RWPE2 (cell line): ENCODE measurements at regions not wholly inside any gene's neighbourhood (a gene's known extent, or its start where the extent isn't known, plus 50 kb on each side); places are given as distances from the start of the nearest gene placed in this dataset.

Source experiments
- ATAC-seq: fragments of 200-7000 bp; cut with Tn5 transposase; 3 replicates; pipeline ENCODE4 v1.9.1; 2021; ENCODE audit warnings: low read depth
- DNase-seq: peaks from one replicate; pipeline ENCODE4 v3.0.0-alpha.2; 2020; ENCODE audit warnings: low spot score
- H3K27ac ChIP-seq: fragments of 450-650 bp; 2 replicates; pipeline ENCODE4 v1.5.1; 2017; ENCODE audit warnings: mild to moderate bottlenecking; ENCODE audit not compliant: poor library complexity, severe bottlenecking
- H3K27me3 ChIP-seq: fragments of 250-450 bp; sonication (Bioruptor Pico); 2 replicates; pipeline ENCODE4 v1.5.1; 2021; ENCODE audit warnings: mild to moderate bottlenecking, moderate library complexity; ENCODE audit not compliant: insufficient read depth, poor library complexity, severe bottlenecking
- H3K36me3 ChIP-seq: fragments of 250-450 bp; sonication (Bioruptor Pico); 2 replicates; pipeline ENCODE4 v1.5.1; 2020; ENCODE audit warnings: low read depth, mild to moderate bottlenecking, moderate library complexity
- H3K4me1 ChIP-seq: fragments of 250-450 bp; sonication (Bioruptor Pico); 2 replicates; pipeline ENCODE4 v1.5.1; 2021; ENCODE audit warnings: mild to moderate bottlenecking, moderate library complexity; ENCODE audit not compliant: insufficient read depth, poor library complexity, severe bottlenecking
- H3K4me3 ChIP-seq: fragments of 250-450 bp; sonication (Bioruptor Pico); 2 replicates; pipeline ENCODE4 v1.5.1; 2021; ENCODE audit warnings: mild to moderate bottlenecking, moderate library complexity; ENCODE audit not compliant: severe bottlenecking
- H3K9me3 ChIP-seq: fragments of 250-450 bp; sonication (Bioruptor Pico); 2 replicates; pipeline ENCODE4 v1.5.1; 2021; ENCODE audit warnings: mild to moderate bottlenecking, moderate library complexity; ENCODE audit not compliant: severe bottlenecking
- CTCF ChIP-seq: fragments of 450-650 bp; IDR thresholded peaks from one replicate; pipeline ENCODE4 v1.5.1; 2017; ENCODE audit warnings: mild to moderate bottlenecking, moderate library complexity; ENCODE audit not compliant: poor library complexity, severe bottlenecking

DNA sequence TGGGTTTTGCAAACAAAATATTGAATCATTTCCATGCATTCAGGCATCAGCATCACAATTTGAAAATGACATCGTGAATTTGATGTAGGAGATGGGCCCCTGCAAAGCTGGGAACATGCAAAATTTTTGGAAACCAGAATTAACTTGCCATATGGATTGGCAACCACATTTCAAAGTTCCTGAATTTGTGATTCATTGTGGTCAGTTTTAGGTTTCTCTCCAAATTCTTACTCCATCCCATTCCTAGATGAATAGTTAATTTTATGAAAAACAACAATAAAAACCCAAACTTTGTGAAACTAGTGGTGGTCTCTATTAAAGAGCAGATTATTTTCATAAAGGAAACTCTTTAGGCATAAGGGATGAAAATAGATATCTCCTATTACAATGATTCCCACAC, 107.8 kb upstream of the SLIT3 start:
- Histone ChIP-seq H3K4me1 (no peaks in the 10 kb centered on the region), H3K27ac (no peak overlapping the region), H3K36me3 (no peaks in the 10 kb centered on the region), H3K27me3 (no peaks in the 10 kb centered on the region), H3K4me3 (no peak overlapping the region), H3K9me3 (no peaks in the 10 kb centered on the region)
- ATAC-seq (no peak), DNase-seq (no peak)
- TF ChIP-seq CTCF = no peak

DNA sequence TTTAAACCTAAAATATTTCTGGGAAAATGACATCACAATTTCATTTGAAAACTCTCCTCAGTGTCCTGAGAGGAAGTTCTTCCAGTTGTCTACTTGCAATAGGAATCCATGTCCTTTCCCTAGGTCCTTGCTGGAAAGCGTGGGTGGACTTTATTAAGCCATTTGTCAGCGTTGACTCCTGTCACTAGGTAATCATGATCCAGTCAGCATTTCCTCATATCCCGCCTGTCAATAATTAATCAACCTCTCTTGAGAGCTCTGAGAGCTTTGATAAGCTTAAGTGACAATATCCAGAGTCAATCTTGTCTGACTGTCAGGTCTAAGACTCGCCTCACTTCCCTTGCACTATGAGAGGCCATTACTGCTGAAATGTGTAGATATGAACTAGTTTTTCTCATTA, 107.2 kb upstream of the SLIT3 start:
- Histone ChIP-seq H3K4me3 (no peak overlapping the region), H3K4me1 (no peaks in the 10 kb centered on the region), H3K36me3 (no peaks in the 10 kb centered on the region), H3K9me3 (no peaks in the 10 kb centered on the region), H3K27me3 (no peaks in the 10 kb centered on the region), H3K27ac (no peak overlapping the region)
- ATAC-seq (no peak), DNase-seq (no peak)
- no peak for TF ChIP-seq CTCF

DNA sequence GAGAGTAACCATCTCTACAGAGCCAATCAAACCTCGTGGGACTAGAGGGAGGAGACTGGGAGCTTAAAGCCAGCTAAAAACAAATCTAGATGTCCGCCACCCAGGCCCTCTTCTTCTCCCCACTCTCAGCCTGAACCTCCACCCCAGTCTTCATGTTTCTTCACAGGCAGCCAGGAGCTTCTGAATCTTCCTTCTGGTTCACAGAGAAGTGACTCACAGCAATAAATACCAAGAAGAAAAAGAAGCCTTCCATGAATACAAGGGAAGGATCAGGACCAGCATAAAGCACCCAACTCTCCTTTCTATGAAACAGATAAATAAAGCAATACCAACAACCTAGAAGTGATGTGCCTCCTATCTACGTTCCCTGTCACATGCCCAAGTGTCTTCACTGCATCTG, 103.3 kb upstream of the SLIT3 start:
- Histone ChIP-seq H3K36me3 (no peaks in the 10 kb centered on the region), H3K27ac (no peak overlapping the region), H3K4me1 (no peaks in the 10 kb centered on the region), H3K9me3 (no peaks in the 10 kb centered on the region), H3K27me3 (no peaks in the 10 kb centered on the region), H3K4me3 (no peak overlapping the region)
- no peak for DNase-seq
- TF ChIP-seq CTCF = no peak
- ATAC-seq = no peak

- no peak for TF ChIP-seq CTCF
- H3K27me3 ChIP-seq = no peaks in the 10 kb centered on the region
- H3K27ac ChIP-seq = no peak overlapping the region
- H3K4me3 ChIP-seq = no peak overlapping the region
- H3K4me1 ChIP-seq = peaks cover 3% of the 10 kb centered on the region
- DNase-seq (no peak), ATAC-seq (no peak)
- peaks cover 3% of the 10 kb centered on the region for H3K9me3 ChIP-seq
- no peaks in the 10 kb centered on the region for H3K36me3 ChIP-seq
These were observed 97.6 kb upstream of the SLIT3 start for GRCh38 chr5:169398515-169398914.

DNA sequence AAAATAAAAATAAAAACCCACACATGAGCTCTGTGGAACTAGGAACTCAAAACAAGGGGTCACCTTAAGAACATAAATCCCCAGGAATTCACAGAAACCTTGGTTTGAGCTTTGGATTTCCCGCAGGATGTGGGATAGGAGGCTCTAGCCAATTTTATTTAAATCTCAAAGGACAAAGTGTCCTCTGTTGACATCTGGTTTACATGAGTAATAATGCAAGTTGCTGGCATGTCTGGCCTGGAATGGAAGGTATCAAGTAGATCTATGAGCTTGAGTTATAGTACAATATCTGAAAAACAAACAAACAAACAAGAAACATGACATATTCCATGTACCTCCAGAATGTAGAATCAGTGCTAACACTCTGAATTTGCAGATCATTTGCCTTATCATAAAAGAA, 94.2 kb upstream of the SLIT3 start:
- Histone ChIP-seq H3K27me3 (no peaks in the 10 kb centered on the region), H3K9me3 (peaks cover 3% of the 10 kb centered on the region), H3K4me3 (no peak overlapping the region), H3K27ac (no peak overlapping the region), H3K4me1 (peaks cover 3% of the 10 kb centered on the region), H3K36me3 (no peaks in the 10 kb centered on the region)
- no peak for TF ChIP-seq CTCF
- no peak for ATAC-seq
- no peak for DNase-seq
